ENCODE measurements at regions not wholly inside any gene's neighbourhood (a gene's known extent, or its start where the extent isn't known, plus 50 kb on each side); places are given as distances from the start of the nearest gene placed in this dataset.

DNA sequence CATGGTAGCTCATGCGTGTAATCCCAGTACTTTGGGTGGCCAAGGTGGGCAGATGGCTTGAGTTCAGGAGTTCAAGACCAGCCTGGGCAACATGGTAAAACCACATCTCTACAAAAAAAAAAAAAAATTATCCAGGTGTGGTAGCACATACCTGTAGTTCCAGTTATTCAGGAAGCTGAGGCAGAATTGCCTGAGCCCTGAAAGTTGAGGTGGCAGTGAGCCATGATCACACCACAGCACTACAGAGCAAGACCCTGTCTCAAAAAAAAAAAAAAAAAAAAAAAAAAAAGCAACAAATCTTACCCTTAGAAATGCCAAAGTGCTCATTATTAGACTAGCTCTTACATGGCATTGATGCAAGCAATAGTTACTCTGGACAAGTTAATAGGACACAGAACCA lies 724.9 kb downstream of the MAT2B start:
- Histone ChIP-seq H3K79me2 (ENCODE audit: control insufficient read depth, insufficient read depth, low read length) (no peaks in the 10 kb centered on the region), H3K9ac (ENCODE audit: control insufficient read depth, insufficient read depth, low read length) (no peak overlapping the region), H3K36me3 (ENCODE audit: control insufficient read depth in 2 of 2, insufficient read depth in 2 of 2, low read length in 1 of 2) (no peaks in the 10 kb centered on the region), H3K9me3 (replicated peaks; ENCODE audit: control insufficient read depth, insufficient read depth, low read length) (no peaks in the 10 kb centered on the region), H3K27me3 (replicated peaks in 1 of 2; ENCODE audit: control insufficient read depth in 2 of 2, insufficient read depth in 2 of 2, low read length in 1 of 2) (no peaks in the 10 kb centered on the region), H3K4me1 (ENCODE audit: control insufficient read depth, insufficient read depth, low read length) (no peaks in the 10 kb centered on the region), H4K20me1 (ENCODE audit: control insufficient read depth, insufficient read depth) (no peaks in the 10 kb centered on the region), H3K27ac (ENCODE audit: control insufficient read depth, insufficient read depth) (no peak overlapping the region), H3K4me3 (no peak overlapping the region), H2AFZ (ENCODE audit: control insufficient read depth, low read depth, low read length) (no peak overlapping the region), H3K4me2 (ENCODE audit: control insufficient read depth, insufficient read depth) (no peak overlapping the region)
- ATAC-seq, result no peak
- in situ Hi-C loops (cut with MboI) (no loop called here), intact Hi-C loops (cut with micrococcal nuclease; ENCODE audit: unreplicated experiment) (no loop called here)
- ChIA-PET CTCF (interaction anchor here (0.6 to 0.8 kb wide), 2 partner anchors 9 to 1400 kb away, joined by 3 read pairs; no protein-coding TSS in a partner anchor), RAD21 (ENCODE audit: unreplicated experiment) (no interaction called here), SMC1A (ENCODE audit: uncharacterized antibody, unreplicated experiment) (interaction anchor here (0.7 kb wide), 2 partner anchors 24 to 255 kb away, joined by 3 read pairs; no protein-coding TSS in a partner anchor), POLR2A (interaction anchor here (0.6 kb wide), 1 partner anchor 80 kb away, joined by 3 read pairs; no protein-coding TSS in a partner anchor)
- no peak for TF ChIP-seq RELA (IDR thresholded peaks at IDR 0.05; ENCODE audit: borderline replicate concordance, partially characterized antibody)
- TF ChIP-seq KAT2A (conservative IDR thresholded peaks at IDR 0.05; ENCODE audit: control insufficient read depth, low read depth, low read length), result no peak
- TF ChIP-seq YY1 (IDR thresholded peaks at IDR 0.05; ENCODE audit: low read depth, low read length), result no peak
- no peak for TF ChIP-seq JUNB (IDR thresholded peaks at IDR 0.05)
- TF ChIP-seq ZNF24 (IDR thresholded peaks at IDR 0.05), result no peak
- no peak for TF ChIP-seq ASH2L (IDR thresholded peaks at IDR 0.05; ENCODE audit: borderline replicate concordance, low read depth)
- TF ChIP-seq, protein P1, sequence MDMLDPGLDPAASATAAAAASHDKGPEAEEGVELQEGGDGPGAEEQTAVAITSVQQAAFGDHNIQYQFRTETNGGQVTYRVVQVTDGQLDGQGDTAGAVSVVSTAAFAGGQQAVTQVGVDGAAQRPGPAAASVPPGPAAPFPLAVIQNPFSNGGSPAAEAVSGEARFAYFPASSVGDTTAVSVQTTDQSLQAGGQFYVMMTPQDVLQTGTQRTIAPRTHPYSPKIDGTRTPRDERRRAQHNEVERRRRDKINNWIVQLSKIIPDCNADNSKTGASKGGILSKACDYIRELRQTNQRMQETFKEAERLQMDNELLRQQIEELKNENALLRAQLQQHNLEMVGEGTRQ (IDR thresholded peaks at IDR 0.05; ENCODE audit: borderline replicate concordance, low read depth, low read length), result no peak
- no peak for TF ChIP-seq TCF7 (IDR thresholded peaks at IDR 0.05; ENCODE audit: borderline replicate concordance)
- TF ChIP-seq, protein P2, sequence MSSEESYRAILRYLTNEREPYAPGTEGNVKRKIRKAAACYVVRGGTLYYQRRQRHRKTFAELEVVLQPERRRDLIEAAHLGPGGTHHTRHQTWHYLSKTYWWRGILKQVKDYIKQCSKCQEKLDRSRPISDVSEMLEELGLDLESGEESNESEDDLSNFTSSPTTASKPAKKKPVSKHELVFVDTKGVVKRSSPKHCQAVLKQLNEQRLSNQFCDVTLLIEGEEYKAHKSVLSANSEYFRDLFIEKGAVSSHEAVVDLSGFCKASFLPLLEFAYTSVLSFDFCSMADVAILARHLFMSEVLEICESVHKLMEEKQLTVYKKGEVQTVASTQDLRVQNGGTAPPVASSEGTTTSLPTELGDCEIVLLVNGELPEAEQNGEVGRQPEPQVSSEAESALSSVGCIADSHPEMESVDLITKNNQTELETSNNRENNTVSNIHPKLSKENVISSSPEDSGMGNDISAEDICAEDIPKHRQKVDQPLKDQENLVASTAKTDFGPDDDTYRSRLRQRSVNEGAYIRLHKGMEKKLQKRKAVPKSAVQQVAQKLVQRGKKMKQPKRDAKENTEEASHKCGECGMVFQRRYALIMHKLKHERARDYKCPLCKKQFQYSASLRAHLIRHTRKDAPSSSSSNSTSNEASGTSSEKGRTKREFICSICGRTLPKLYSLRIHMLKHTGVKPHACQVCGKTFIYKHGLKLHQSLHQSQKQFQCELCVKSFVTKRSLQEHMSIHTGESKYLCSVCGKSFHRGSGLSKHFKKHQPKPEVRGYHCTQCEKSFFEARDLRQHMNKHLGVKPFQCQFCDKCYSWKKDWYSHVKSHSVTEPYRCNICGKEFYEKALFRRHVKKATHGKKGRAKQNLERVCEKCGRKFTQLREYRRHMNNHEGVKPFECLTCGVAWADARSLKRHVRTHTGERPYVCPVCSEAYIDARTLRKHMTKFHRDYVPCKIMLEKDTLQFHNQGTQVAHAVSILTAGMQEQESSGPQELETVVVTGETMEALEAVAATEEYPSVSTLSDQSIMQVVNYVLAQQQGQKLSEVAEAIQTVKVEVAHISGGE (CRISPR knock-in tag; IDR thresholded peaks at IDR 0.05), result no peak
- TF ChIP-seq, protein P3, sequence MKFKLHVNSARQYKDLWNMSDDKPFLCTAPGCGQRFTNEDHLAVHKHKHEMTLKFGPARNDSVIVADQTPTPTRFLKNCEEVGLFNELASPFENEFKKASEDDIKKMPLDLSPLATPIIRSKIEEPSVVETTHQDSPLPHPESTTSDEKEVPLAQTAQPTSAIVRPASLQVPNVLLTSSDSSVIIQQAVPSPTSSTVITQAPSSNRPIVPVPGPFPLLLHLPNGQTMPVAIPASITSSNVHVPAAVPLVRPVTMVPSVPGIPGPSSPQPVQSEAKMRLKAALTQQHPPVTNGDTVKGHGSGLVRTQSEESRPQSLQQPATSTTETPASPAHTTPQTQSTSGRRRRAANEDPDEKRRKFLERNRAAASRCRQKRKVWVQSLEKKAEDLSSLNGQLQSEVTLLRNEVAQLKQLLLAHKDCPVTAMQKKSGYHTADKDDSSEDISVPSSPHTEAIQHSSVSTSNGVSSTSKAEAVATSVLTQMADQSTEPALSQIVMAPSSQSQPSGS (IDR thresholded peaks at IDR 0.05; ENCODE audit: low read length), result no peak
- TF ChIP-seq, protein P4, sequence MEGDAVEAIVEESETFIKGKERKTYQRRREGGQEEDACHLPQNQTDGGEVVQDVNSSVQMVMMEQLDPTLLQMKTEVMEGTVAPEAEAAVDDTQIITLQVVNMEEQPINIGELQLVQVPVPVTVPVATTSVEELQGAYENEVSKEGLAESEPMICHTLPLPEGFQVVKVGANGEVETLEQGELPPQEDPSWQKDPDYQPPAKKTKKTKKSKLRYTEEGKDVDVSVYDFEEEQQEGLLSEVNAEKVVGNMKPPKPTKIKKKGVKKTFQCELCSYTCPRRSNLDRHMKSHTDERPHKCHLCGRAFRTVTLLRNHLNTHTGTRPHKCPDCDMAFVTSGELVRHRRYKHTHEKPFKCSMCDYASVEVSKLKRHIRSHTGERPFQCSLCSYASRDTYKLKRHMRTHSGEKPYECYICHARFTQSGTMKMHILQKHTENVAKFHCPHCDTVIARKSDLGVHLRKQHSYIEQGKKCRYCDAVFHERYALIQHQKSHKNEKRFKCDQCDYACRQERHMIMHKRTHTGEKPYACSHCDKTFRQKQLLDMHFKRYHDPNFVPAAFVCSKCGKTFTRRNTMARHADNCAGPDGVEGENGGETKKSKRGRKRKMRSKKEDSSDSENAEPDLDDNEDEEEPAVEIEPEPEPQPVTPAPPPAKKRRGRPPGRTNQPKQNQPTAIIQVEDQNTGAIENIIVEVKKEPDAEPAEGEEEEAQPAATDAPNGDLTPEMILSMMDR (IDR thresholded peaks at IDR 0.05 in 2 of 3, conservative IDR thresholded peaks at IDR 0.05 in 1 of 3; ENCODE audit: control insufficient read depth in 2 of 3, extremely low read depth in 1 of 3, insufficient read depth in 1 of 3, low read depth in 3 of 3, low read length in 3 of 3), result no peak
- no peak for TF ChIP-seq NR2F1 (conservative IDR thresholded peaks at IDR 0.05)
- no peak for DNase-seq (ENCODE audit: low read depth, low spot score)
- no peak for FAIRE-seq
- BruUV-seq (replicated peaks), result no TSS peak
- WGBS (ENCODE audit: insufficient coverage, insufficient replicate concordance, low lambda C conversion rate, missing lambda C conversion rate), result 95% methylated on average over 1 of the region's 1 CpG

All from GM12878 (cell line).